LNCaP clone FGC (cell line): ENCODE measurements at regions not wholly inside any gene's neighbourhood (a gene's known extent, or its start where the extent isn't known, plus 50 kb on each side); places are given as distances from the start of the nearest gene placed in this dataset.

Experiments used
- DNase-seq: peaks from one replicate; pipeline ENCODE4 v3.0.0-alpha.2; 2011; ENCODE audit warnings: low read depth
- H3K4me3 ChIP-seq: 2 replicates; pipeline ENCODE4 v1.5.1; 2011; ENCODE audit warnings: mild to moderate bottlenecking, low read depth, low read length, control low read depth
- TF ChIP-seq, protein P1 (sequence below): IDR thresholded peaks from 2 replicates; pipeline ENCODE4 v1.5.1; 2012; ENCODE audit warnings: mild to moderate bottlenecking; ENCODE audit not compliant: control insufficient read depth, insufficient read depth; ENCODE audit errors: extremely low read depth

DNA sequence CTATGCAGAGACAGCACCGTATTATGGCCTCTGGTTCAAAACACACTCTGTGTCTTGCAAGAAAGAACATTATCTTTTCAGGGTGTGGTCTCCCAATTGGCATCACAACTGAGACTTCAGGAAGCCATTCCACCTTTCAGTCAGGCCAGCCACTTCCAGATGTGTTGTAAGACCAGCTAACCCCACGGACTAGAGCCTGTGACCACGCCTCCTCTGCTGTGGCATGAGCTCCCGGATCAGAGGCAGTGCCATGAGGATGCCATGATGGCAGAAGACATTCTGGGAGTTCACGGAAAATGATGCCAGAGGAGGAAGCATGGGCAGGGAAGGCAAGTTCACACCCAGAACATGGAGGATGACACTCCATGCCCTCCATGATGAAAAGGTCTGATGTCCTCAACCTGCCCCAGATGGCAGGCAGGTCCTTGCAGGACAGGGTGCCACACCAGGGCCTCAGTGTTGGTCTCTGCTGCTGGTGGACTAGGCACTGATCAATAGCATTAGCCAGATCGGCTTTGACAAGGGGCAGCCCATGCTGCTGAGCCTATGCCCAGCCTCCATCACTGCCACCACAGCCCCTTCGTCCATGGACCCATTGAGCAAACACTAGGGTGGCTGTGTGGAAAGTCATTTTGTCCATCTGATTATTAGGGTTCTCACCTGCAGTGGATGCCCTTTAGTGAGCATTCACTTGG, 341.6 kb downstream of the MATN1 start:
- TF ChIP-seq, protein P1, sequence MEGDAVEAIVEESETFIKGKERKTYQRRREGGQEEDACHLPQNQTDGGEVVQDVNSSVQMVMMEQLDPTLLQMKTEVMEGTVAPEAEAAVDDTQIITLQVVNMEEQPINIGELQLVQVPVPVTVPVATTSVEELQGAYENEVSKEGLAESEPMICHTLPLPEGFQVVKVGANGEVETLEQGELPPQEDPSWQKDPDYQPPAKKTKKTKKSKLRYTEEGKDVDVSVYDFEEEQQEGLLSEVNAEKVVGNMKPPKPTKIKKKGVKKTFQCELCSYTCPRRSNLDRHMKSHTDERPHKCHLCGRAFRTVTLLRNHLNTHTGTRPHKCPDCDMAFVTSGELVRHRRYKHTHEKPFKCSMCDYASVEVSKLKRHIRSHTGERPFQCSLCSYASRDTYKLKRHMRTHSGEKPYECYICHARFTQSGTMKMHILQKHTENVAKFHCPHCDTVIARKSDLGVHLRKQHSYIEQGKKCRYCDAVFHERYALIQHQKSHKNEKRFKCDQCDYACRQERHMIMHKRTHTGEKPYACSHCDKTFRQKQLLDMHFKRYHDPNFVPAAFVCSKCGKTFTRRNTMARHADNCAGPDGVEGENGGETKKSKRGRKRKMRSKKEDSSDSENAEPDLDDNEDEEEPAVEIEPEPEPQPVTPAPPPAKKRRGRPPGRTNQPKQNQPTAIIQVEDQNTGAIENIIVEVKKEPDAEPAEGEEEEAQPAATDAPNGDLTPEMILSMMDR: no peak
- DNase-seq: no peak
- H3K4me3 ChIP-seq: no peak overlapping the region

DNA sequence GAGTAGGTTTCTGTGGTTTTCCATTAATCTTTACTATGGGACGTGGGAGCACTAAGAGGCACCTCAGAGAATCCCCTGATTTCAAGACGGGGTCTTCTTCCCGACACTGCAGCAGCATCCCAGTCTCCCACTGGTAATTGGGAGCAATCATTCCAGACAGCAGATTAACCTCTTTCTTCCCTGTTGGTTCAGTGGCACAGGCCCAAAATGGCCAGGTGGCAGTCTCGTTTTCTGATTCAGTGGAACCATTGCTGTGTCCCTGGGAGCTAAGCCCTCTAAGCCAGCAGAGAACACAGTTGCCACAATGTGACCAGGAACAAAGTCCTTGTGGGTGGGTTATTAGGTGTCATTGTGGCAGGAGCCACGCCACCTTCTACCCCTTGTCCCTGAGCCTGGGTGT, 342.1 kb downstream of the MATN1 start:
- TF ChIP-seq, protein P1: no peak
- DNase-seq: no peak
- H3K4me3 ChIP-seq: no peak overlapping the region

DNA sequence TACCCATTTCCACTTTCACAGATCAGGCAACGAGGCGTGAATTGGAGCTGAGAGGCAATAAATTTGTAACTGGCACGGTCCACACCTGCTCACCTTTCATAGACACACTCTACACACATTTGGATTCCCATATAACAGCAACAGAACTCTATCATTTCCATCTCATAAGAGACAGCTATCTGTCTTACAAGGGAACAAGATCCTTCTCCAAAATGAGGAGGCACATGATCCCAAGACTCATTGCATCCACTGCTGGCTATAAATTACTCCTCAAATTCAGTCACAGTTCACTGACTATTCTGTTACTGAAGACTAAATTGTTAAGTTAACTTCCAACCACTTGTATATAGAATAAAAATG, 342.8 kb downstream of the MATN1 start:
- TF ChIP-seq, protein P1: no peak
- H3K4me3 ChIP-seq: no peak overlapping the region

GRCh38 chr1:30379684-30380624, 343.4 kb downstream of the MATN1 start:
- no peak overlapping the region for H3K4me3 ChIP-seq
- TF ChIP-seq, protein P1: peak; percentile 87
- peak; percentile 37 for DNase-seq

More for the DNA sequence above, 342.8 kb downstream of the MATN1 start:
- no peak for DNase-seq

DNA sequence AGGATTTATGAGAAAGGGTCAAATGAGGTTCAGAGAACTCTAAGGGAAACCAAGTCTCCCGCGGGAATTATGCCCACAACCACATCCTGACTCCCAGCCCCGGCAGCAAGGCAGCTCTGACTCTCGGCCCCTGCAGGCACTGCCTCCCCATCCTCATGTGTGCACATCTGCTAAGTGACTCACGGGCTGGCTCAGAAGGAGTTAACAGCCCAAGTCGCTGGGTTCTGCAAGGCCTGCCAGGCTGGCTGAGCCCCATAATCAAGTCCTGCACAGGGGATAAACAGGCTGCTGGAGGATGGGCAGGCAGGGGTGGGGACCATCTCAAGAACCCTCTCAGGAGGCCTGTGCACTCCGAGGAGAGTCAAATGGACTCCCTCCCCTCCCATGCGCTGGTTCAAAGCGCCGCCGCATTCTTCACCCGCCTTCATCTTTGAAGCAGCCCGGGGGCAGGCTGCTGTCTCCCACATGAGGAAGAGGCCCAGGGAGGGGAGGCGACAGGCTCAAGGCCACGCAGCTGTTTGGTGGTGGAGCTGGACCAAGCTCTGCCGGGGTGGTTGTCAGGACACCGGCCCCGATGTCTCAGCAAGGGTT, 344.3 kb downstream of the MATN1 start:
- DNase-seq: no peak
- TF ChIP-seq, protein P1: no peak
- H3K4me3 ChIP-seq: no peak overlapping the region

DNA sequence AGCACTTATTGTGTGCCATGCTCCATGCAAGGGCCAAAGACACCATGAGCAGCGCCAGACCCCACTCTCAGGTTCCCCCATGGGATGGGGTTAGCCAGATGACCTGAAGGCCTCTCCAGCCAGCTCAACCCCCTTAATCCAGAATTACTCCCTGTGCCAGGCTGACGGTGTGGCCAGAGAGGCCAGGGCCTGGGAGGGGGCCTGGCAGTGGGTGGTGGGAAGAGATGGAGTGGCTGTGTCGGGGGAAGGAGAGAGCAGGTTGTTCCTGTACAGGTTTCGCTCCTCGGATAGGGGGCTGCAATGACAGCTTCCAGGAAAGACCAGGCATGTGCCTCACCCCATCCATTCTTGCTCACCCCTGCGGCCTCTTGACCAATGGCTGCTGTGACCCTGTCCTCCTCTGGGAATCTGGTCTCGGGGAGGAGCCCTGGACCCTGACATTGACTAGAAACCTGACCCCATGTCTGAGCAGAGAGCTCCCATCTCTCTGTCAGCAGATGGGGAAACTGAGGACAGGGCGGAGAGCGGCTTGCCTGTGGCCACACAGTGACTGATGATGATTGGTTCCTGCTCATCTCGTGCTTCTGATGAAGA, 345.3 kb downstream of the MATN1 start:
- DNase-seq: no peak
- TF ChIP-seq, protein P1: no peak

More for the DNA sequence above, 345.3 kb downstream of the MATN1 start:
- no peak overlapping the region for H3K4me3 ChIP-seq
